ENCODE measurements at regions not wholly inside any gene's neighbourhood (a gene's known extent, or its start where the extent isn't known, plus 50 kb on each side); places are given as distances from the start of the nearest gene placed in this dataset.

DNA sequence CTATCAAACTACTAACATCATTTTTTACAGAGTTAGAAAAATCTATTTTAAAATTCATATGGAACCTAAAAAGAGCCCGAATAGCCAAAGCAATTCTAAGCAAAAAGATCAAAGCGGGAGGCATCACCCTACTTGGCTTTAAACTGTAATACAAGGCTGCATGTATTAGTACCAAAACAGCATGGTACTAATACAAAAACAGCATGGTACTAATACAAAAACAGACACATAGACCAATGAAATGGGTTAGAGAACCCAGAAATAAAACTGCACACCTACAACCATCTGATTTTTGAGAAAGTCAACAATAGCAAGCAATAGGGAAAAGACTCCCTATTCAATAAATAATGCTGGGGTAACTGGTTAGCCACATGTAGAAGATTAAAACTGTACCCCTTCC, 640.7 kb downstream of the IRS1 start:
- DNase-seq (ENCODE audit: low spot score) = no peak

DNA sequence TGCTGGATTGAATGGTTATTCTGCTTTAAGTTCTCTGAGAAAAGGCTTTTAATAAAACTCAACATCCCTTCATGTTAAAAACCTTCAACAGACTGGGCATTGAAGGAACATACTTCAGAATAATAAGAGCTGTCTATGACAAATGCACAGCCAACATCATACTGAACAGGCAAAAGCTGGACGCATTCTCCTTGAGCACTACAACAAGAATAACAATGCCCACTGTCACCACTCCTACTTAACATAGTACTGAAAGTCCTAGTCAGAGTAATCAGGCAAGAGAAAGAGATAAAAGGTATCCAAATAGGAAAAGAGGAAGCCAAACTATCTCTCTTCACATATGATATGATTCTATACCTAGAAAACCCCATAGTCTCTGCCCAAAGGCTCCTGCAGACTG, 641.4 kb downstream of the IRS1 start:
- no peak for DNase-seq (ENCODE audit: low spot score)

DNA sequence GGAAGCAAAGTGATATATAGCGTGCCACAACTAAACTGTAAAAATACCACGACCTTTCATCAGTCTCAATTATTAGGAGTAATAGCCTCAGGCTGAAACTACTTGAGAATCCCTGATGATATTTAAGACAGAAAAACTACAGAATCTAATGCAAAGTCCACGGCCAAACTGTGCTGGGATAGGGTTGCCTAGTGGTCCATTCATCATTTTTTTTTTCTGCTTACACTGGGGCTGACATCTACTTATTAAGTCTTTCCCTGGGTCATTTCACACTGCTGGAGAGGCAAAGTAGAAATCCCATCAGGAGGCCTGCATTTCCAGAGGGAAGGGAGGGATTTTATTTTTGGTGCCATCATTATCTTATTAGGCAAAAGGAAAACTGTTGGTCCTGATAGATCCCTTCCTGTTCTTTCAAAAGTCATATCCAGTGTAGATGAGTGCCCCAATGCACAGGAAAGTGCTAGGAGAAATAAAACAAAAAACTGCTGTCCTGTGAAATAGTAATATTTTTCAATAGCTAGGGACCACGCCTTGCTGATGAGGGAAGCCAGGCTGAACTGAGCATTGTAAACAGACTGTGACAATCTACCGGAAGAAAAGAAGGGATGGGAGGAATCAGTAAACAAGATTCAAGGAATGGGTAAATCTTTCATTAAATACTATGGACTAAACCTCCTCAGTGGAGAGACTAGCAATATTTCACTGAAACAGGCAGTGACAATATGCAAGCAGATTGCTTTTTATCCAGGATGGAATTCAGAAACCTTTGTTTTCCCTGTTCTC, 644.3 kb downstream of the IRS1 start:
- DNase-seq (ENCODE audit: low spot score) = no peak

DNA sequence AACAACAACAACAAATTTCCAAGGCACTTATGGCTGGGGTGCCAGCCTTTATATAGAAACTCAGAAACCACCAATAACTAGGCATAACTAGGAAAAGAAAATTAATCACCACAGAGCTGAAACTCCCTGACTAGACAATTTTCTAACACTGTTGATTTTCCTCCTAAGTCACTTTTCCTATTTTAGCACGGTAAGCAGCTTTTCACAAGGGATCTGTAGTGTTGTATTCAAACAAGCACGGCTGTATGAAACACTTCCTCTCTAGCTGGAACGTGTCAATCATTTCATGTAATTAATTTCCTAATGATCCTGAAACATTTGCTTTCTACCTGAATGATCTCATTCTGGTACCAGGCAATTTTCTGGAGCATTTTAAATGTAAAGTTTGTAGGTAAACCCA, 645.0 kb downstream of the IRS1 start:
- no peak for DNase-seq (ENCODE audit: low spot score)

DNA sequence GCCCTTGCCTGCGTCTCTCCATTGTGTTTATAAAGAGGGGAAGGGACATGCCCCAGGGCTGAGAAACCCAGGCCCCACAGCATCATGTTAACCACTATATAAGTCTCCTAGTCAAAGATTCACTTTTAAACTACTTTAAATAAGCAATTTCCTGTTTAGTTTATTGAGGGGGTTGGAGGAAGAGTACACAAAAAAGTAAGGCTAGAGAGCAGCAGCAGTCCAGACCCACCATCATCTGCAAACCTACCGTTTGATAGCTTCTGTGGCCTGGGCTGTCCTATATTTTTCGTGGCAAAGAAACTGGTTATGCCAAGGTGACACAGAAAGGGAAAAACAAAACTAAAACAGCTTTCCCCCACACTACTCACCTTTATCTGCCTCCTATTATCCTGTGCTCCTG, 646.1 kb downstream of the IRS1 start:
- DNase-seq (ENCODE audit: low spot score) = no peak

DNA sequence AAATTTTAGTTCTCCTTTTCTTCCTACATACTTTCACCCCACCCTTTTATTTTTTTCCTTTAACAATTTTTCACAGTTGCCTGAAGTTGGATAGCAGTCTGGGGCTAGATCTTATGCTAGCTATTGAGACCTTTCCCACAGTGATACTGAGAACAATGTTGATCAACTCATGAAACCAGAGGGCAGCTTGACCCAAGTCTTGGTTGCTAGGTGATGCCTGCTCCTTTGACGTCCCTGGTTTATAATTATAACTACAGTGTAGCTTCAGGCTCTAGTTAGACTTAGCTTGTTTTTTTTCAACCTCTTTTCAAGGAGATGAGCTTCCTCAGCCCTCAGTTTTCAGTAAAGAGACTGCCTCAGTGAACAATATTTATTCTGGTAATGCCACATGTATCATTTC, 648.5 kb downstream of the IRS1 start:
- DNase-seq (ENCODE audit: low spot score) = no peak

DNA sequence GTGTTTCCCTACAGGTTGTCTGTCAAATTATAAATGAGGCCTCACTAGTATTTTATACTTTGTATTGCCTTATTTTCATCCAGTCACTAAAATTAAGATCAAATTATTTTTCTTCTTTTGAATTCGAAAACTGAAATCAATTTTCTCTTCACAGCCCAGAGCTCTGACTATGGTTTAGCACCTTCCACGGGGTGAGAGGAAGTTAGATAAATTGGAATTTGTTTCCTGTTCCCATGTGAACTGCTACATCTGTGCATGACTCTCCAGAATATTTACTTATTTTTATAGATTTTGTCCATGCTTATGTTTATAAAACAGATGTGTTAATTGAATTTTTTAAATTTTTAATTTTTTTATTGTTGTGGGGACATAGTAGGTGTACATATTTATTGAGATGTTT, 656.5 kb downstream of the IRS1 start:
- no peak for DNase-seq (ENCODE audit: low spot score)

DNA sequence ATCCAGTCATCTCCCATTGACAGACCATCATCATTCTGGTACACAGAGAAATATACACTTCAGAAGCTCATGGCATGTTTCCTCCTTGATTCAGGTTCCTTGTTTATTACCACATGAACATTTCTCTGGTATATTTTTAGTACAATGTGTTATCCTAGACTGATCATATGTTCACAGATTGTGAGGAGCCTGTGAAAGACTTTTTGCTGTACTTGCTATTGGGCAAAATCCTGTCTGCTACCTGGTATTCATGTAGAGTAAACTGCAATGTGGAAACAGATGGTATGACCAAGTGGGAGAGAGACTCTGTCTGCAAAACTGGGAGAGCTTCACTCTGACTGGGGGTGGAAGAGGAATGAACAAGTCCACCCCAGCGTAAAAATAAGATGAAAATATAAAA, 657.2 kb downstream of the IRS1 start:
- no peak for DNase-seq (ENCODE audit: low spot score)

DNA sequence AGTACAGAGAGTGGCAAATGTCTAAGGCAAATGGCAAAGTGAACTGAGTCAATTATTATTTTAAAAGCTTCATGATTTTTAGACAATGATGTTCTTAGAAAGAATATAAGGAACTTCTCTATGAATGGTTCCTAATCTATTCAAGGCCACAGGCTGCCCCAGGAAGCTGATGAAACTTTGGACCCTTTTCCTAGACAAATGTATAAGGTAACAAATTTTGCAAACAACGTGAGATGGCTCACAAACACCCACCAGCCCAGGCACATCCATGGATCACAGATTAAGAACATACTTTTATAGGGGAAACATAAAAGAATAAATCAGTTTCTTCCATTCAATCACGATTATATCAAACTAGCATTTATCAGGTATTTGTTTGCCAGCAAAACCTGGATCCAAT, 659.0 kb downstream of the IRS1 start:
- no peak for DNase-seq (ENCODE audit: low spot score)

DNA sequence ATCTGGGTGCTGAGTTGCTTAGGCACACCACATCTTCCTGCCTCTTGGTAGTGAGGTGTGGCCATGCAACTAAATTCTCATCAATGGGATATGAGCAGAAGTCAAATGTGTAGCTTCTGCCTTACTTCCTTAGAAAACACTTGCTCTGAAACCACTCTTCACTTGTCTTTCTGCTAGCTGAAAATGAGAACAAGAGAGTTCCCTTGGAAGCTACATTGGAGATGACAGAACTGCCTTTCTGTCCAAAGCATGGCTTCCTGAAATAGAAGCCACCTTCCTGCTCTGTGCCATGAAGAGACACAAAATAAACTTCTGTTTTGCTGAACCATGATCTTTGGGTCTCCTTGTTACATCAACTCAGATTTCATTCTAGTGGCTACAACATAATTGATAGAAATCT, 659.9 kb downstream of the IRS1 start:
- peak; percentile 35 for DNase-seq (ENCODE audit: low spot score)

DNA sequence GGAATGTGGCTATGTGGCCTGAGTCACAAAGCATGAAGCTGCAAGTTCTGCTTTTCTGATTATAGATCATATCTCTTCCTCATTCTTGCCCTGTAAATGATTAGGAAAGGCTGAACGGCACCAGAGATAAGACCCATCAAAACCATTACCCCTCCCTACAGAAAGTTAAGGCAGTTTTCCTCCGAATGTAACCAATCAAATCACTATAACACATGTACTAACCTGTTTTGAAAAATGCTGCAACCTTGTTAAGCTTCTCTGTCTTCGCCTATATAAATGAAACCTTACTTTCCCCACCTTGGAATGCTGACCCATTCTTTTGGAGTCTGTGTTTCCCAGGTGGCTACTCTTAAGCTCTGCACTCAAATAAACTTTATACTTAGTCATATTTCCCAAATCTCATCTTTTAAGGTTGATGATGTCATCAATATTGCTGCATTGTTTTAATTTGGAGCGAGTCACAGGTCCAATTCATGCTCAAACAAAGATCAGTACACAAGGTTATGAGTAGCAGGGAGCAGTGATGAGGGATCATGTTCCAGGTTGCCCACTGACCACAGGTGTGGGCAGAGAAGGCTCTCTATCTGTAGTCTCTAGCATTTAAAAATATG, 662.3 kb downstream of the IRS1 start:
- no peak for DNase-seq (ENCODE audit: low spot score)

DNA sequence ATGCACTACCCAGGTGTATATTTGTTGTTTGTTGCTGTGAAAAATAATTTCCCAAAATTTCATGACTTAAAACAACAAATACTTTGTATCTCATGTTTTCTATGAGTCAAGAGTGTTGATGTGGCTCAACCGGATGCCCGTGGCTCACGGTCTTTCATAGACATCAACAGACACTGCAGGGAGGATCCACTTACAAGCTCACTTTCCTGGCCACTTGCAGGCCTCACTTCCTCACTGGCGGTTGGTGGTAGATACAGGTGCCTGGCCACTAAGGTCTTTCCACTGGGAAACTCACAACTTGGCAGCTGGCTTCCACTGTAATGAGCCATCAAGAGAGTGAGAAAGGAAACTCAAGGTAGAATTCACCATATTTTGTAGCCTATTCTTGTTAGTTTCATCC, 662.9 kb downstream of the IRS1 start:
- DNase-seq (ENCODE audit: low spot score) = no peak

DNA sequence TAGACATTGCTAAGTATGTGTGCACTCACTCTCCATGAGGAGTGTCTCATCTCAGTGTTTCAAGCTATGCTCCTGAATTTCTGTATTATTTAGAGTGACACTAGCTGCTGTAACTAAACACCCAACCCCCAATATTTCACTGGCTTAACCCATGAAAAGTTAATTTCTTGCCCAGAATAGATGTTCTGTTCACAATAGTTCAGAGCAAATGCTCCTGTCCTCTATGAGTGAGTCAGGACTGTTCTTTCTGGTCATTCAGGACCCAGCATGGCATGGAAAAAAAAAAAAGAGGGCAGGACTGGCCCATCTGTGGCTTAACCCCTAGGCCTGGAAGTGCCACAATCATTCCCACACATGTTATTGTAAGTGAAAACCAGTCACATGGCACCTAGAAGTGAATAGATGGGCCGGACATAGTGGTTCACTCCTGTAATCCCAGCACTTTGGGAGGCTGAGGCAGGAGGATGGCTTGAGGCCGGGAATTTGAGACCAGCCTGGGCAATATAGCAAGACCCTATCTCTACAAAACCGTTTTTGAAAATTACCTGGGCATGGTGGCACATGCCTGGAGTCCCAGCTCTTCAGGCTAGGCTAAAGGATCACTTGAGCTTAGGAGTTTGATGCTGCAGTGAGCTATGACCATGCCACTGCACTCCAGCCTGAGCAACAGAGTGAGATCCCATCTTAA, 663.6 kb downstream of the IRS1 start:
- no peak for DNase-seq (ENCODE audit: low spot score)

DNA sequence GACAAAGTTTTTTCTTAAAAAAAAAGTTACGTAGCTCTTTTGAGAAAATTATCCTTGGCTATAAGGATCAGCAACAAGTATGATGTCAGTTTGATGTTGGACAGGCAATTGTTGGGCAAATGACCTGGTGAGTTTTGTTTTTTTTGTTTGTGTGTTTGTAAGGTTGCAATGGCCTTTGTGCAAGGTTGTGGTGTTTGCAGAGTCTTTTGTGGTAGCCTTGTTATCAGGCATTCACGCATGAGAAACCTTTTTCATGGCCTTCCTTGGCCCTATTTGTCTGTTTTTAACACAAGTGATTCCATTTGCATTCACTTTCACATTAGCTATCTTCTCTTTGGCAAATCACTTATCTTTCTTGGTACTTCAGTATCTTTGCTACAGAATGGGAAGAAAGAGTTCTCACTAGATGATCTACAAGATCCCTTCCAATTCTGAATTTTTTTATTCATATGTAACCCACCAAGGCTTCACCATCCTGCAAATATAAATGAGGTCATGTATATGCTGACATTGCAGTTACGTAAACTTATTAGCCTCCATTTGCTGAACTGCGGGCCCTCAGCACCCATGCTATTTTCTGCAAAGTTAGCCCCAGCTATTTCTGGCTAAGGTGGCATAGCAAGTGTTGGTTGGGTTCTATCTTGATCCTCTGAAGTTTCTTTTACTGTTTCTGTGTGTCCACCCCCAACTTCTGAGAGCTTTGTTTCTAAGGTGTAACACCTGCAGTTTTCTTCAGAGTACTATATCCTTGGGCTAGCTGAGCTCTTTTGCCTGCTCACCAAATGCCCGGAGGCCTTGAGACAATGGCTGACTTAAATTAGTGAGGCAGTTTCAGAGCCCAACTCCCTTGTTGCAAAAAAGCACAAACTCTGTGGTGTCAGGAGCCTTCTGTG, 667.1 kb downstream of the IRS1 start:
- DNase-seq (ENCODE audit: low spot score) = no peak

DNA sequence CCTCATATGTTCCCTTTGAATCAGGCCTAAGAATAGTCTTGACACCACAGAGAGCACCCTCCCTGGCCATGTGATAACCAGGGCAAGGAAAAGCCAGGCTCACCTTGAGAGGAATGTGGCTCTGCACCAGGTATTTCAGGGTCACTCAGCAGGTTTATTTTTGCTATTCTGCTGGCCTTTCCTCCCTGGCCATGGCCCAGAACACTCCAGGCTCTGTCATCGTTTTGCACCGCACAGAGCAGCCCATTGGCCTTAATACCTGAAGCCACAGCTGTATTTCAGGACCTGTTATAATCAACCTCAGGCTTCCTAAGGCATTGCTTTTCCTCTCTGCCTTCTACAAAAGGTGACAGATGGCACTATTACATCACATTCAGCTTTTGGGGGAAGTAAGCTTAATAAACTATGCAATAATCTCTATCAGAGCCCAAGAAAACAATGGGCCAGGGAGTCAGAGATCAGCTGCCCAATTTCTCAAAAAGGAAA, 668.3 kb downstream of the IRS1 start:
- DNase-seq (ENCODE audit: low spot score) = no peak

DNA sequence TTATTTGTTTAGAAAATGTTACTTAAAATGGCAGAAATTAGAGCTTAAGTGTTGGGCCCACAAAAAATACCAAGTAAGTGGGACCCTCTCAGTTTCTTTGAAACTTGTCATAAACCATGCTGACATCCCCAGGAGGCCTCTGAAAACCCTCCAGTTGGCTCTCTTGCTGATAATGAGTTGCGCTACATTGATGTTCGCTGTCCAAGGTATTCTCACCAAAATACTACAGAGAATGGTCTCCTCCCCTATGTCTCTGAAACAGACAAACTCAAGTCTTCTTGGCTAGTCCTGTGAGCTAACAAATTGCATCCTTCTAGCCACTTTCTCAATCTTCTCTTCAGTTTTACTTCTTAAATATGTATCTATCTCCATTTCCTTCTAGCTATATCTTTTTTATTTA, 669.4 kb downstream of the IRS1 start:
- DNase-seq (ENCODE audit: low spot score) = no peak

DNA sequence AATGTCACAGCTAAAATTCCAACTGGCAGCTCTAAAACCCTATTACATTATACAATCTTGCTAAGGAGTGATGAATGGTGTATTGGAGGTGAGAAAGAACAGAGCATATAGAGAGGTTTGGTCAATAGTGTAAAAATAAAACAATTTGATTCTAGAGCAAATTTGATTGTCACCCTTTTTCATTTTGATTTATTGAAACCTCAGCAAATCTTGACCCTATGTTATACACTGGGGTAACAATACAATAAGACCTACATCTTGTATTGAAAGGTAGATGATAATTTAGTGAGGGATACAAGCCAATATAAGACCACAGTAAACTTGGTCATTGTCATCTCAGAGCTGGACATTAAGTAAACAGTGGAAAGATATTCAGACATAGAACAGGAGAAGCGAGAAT, 671.9 kb downstream of the IRS1 start:
- DNase-seq (ENCODE audit: low spot score) = no peak

DNA sequence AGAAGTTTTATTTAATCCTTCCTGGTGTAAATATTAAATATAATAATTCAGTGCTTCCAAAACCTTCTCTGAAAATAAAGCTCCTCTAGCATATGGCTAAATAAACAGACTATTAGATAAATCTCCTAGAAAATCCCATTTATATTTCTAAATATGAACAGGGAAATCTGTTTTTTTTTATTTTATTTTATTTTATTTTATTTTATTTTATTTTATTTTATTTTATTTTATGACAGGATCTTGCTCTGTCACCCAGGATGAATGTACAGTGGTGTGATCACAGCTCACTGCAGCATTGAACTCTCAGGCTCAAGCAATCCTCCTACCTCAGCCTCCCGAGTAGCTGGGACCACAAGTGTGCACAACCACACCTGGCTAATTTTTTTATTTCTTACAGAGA, 673.5 kb downstream of the IRS1 start:
- DNase-seq (ENCODE audit: low spot score) = no peak

DNA sequence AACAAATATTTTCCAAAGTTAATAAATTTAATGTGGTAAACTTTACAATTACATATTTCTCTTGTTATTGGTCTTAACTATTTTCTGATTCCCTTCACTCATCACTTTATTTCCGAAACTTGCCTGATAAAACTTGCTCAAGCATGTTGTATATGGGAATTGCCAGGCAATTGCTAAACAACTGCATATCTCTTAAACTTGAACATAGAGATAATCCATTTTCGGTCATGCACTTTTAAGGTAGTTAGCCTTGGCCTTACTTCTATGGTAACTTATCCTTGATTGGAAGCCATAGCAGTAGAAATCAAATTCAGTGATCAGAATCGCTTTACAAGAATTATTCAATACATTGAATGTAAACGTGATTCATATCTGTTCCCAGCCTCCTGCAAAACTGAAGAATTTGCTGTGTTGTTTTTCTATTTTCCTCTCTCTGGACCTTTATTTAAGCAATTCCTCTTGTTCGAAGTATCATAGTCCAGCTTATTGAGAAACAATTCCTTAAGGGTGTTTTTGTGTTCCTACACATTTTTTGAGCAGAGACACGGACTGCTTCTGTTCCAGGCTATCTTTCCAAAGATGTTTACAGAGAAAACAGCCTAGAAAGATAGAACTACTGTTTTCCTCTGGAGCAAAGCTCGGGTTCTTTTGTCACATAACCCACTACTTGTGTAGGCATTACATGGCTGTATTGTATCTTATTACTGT, 674.3 kb downstream of the IRS1 start:
- no peak for DNase-seq (ENCODE audit: low spot score)

DNA sequence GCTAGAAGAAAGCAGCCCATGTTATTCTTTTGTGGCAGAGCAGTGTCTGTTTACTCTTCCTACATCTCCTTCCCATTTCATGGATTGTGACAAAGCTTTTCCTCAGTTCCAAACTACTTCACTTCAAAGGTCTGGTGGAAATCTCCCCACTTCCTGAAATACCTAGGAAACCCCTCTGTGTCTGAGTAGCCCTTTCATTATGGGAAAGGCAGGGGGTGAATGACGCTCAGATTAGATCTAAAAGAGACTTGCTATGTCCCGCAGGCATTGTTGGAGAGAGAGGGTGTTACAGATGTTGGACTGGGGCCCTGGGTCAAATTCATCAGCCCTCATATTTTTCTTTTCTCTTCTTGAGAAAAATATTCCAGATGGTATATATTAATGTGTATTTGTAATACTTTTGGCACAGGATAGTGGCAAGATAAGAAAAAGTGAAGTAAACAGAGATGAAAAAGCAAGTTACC, 675.0 kb downstream of the IRS1 start:
- no peak for DNase-seq (ENCODE audit: low spot score)

DNA sequence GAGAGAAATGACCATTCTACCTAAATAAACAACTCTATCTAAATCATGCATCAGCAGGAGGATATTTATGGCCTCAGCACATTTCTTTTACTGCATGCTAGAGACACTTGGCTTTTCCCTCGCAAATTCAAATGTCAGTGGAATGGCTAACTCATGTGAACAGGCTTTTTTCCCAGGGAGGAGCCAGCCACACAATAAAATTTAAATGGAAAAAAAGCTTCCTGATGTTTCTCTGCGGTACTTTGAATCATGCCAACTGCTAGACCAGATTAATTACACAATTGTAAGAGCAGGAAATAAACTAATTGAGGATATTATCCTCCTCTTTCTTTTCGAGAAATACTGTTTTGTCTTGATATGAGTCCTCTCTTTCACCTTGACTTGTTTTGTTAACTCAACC, 676.3 kb downstream of the IRS1 start:
- no peak for DNase-seq (ENCODE audit: low spot score)

DNA sequence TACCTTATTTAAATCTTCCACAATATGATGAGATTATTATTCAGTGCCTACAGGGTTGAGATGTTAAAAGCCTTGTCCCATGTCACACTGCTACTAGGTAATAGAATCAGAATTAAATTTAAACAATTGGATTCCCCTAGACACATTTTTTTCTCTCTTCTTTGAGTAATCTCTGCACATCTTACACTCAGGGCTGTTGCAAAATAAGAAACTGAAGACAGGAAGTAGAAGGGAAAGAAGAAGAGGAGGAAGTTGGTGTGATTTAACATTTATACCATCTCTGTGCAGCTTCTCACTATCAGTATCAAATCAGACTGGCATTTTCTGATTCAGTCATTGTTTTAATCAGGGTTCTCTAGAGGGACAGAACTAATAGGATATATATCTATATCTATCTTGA, 677.6 kb downstream of the IRS1 start:
- peak; percentile 35 for DNase-seq (ENCODE audit: low spot score)

All from pons (tissue), 1 donor.